ENCODE measurements at regions not wholly inside any gene's neighbourhood (a gene's known extent, or its start where the extent isn't known, plus 50 kb on each side); places are given as distances from the start of the nearest gene placed in this dataset.

GRCh38 chr5:144060598-144060997 is 109.9 kb downstream of the YIPF5 start:
- TF ChIP-seq, protein P1, sequence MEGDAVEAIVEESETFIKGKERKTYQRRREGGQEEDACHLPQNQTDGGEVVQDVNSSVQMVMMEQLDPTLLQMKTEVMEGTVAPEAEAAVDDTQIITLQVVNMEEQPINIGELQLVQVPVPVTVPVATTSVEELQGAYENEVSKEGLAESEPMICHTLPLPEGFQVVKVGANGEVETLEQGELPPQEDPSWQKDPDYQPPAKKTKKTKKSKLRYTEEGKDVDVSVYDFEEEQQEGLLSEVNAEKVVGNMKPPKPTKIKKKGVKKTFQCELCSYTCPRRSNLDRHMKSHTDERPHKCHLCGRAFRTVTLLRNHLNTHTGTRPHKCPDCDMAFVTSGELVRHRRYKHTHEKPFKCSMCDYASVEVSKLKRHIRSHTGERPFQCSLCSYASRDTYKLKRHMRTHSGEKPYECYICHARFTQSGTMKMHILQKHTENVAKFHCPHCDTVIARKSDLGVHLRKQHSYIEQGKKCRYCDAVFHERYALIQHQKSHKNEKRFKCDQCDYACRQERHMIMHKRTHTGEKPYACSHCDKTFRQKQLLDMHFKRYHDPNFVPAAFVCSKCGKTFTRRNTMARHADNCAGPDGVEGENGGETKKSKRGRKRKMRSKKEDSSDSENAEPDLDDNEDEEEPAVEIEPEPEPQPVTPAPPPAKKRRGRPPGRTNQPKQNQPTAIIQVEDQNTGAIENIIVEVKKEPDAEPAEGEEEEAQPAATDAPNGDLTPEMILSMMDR (IDR thresholded peaks at IDR 0.05) = no peak
- TF ChIP-seq EP300 (IDR thresholded peaks at IDR 0.05; ENCODE audit: low read depth) = no peak
